HCT116 (cell line): ENCODE measurements at regions not wholly inside any gene's neighbourhood (a gene's known extent, or its start where the extent isn't known, plus 50 kb on each side); places are given as distances from the start of the nearest gene placed in this dataset.

Experiments used
- ATAC-seq: fragments of 200-7000 bp; cut with Tn5 transposase; 2 replicates; pipeline ENCODE4 v1.9.1; 2020; ENCODE audit warnings: mild to moderate bottlenecking, moderate library complexity
- BruUV-seq: library from RNA; stranded (reverse); fragments of 400-500 nt; replicated peaks from 2 replicates; lab custom pipeline; 2021; lab: Mats Ljungman, UMichigan
- CTCF ChIA-PET: fragments of 300-600 bp; sonication (Branson Sonifier 250); formaldehyde crosslinking; loops from one replicate; lab custom pipeline; 2021; ENCODE audit warnings: antibody characterized with exemption; lab: Charles Lee
- POLR2A ChIA-PET: fragments of 300-600, 350-600 bp; sonication (Branson Sonifier 250); formaldehyde crosslinking; loops from one replicate; lab custom pipeline; 2021; ENCODE audit warnings: antibody characterized with exemption; lab: Charles Lee
- RAD21 ChIA-PET, 2 experiments: fragments of 300-600 bp; sonication (Branson Sonifier 250); formaldehyde crosslinking; loops; one replicate each; lab custom pipeline; 2023; ENCODE audit warnings: low total read pairs in 2 of 2; ENCODE audit not compliant: uncharacterized antibody in 2 of 2, unreplicated experiment in 2 of 2, low non-redundant PET in 1 of 2; lab: Charles Lee
- DNase-seq: peaks from one replicate; pipeline ENCODE4 v3.0.0-alpha.2; 2010; ENCODE audit warnings: low read depth, low spot score
- H2AFZ ChIP-seq: fragments of 200-600 bp; shearing (Covaris generic), sonication (generic); 2 replicates; pipeline ENCODE4 v1.6.1; 2017; ENCODE audit warnings: low read depth, mixed run types, mixed read lengths, antibody characterized with exemption, low read length; ENCODE audit not compliant: poor library complexity, severe bottlenecking
- H3K27ac ChIP-seq: 2 replicates; pipeline ENCODE4 v1.5.1; 2012; ENCODE audit warnings: low read depth, low read length
- H3K27me3 ChIP-seq: fragments of 200-600 bp; sonication (generic); 2 replicates; pipeline ENCODE4 v1.6.1; 2016; ENCODE audit warnings: mixed run types, low read length, mixed read lengths; ENCODE audit not compliant: insufficient read depth
- H3K36me3 ChIP-seq, 2 experiments: fragments of 200-500 bp in 1 of 2; fragments of 200-600 bp in 1 of 2; sonication (Bioruptor generic) in 1 of 2; sonication (generic) in 1 of 2; 2 replicates each; pipeline versions ENCODE4 v1.5.1 to v1.6.1; 2014 to 2016; ENCODE audit warnings: low read length in 2 of 2, inconsistent platforms in 1 of 2, mixed read lengths in 1 of 2, mixed run types in 1 of 2; ENCODE audit not compliant: insufficient read depth in 2 of 2, control insufficient read depth in 1 of 2
- H3K4me1 ChIP-seq, 2 experiments: fragments of 200-600 bp in 1 of 2; sonication (generic) in 1 of 2; 2 replicates each; pipeline versions ENCODE4 v1.5.1 to v1.6.1; 2012 to 2017; ENCODE audit warnings: low read length in 2 of 2, inconsistent platforms in 1 of 2, mild to moderate bottlenecking in 1 of 2, mixed read lengths in 1 of 2, mixed run types in 1 of 2, moderate library complexity in 1 of 2; ENCODE audit not compliant: insufficient read depth in 2 of 2, control insufficient read depth in 1 of 2
- H3K4me2 ChIP-seq: fragments of 200-600 bp; sonication (generic); 2 replicates; pipeline ENCODE4 v1.6.1; 2017; ENCODE audit warnings: mixed run types, low read length, mixed read lengths
- H3K4me3 ChIP-seq, 2 experiments: fragments of 200-600 bp in 1 of 2; sonication (generic) in 1 of 2; replicated peaks in 1 of 2; 2 replicates each; pipeline ENCODE4 v1.5.1; 2011 to 2016; ENCODE audit warnings: low read length in 2 of 2, control low read depth in 1 of 2, low read depth in 1 of 2, mild to moderate bottlenecking in 1 of 2, mixed read lengths in 1 of 2, mixed run types in 1 of 2
- H3K79me2 ChIP-seq: fragments of 200-600 bp; sonication (generic); 2 replicates; pipeline ENCODE4 v1.6.1; 2017; ENCODE audit warnings: mild to moderate bottlenecking, mixed run types, low read length, moderate library complexity, mixed read lengths; ENCODE audit not compliant: insufficient read depth
- H3K9ac ChIP-seq: fragments of 200-600 bp; sonication (generic); 2 replicates; pipeline ENCODE4 v1.6.1; 2016; ENCODE audit warnings: low read length, mixed read lengths
- H3K9me2 ChIP-seq: fragments of 200-600 bp; sonication (generic), shearing (Covaris generic); 2 replicates; pipeline ENCODE4 v1.6.1; 2017; ENCODE audit warnings: mixed run types, mild to moderate bottlenecking, moderate library complexity; ENCODE audit not compliant: insufficient read depth
- H3K9me3 ChIP-seq, 2 experiments: fragments of 200-500 bp in 1 of 2; fragments of 200-600 bp in 1 of 2; sonication (Bioruptor generic) in 1 of 2; sonication (generic) in 1 of 2; 2 replicates each; pipeline ENCODE4 v1.6.1; 2014 to 2017; ENCODE audit warnings: low read length in 2 of 2, mixed read lengths in 2 of 2, inconsistent platforms in 1 of 2, low read depth in 1 of 2, mild to moderate bottlenecking in 1 of 2, mixed run types in 1 of 2, moderate library complexity in 1 of 2; ENCODE audit not compliant: control insufficient read depth in 1 of 2, insufficient read depth in 1 of 2
- H4K20me1 ChIP-seq: fragments of 200-600 bp; sonication (generic), shearing (Covaris generic); 2 replicates; pipeline ENCODE4 v1.6.1; 2017; ENCODE audit warnings: mixed run types, mild to moderate bottlenecking, moderate library complexity; ENCODE audit not compliant: insufficient read depth
- CBX3 ChIP-seq: IDR thresholded peaks from 2 replicates; pipeline ENCODE4 v1.6.1; 2012; ENCODE audit warnings: low read depth
- CEBPB ChIP-seq: IDR thresholded peaks from 2 replicates; pipeline ENCODE4 v1.6.1; 2012; ENCODE audit warnings: low read depth
- EGR1 ChIP-seq: IDR thresholded peaks from 2 replicates; pipeline ENCODE4 v1.6.1; 2012; ENCODE audit warnings: low read depth
- ELF1 ChIP-seq: IDR thresholded peaks from 2 replicates; pipeline ENCODE4 v1.6.1; 2012; ENCODE audit warnings: low read depth, borderline replicate concordance
- EZH2 ChIP-seq: fragments of 200-600 bp; sonication (generic); IDR thresholded peaks from 2 replicates; pipeline ENCODE4 v1.6.1; 2017; ENCODE audit warnings: antibody characterized with exemption, mixed run types
- EZH2phosphoT487 ChIP-seq: fragments of 200-600 bp; IDR thresholded peaks from 2 replicates; pipeline ENCODE4 v1.6.1; 2018; ENCODE audit warnings: antibody characterized with exemption, borderline replicate concordance
- FOSL1 ChIP-seq: IDR thresholded peaks from 2 replicates; pipeline ENCODE4 v1.6.1; 2012; ENCODE audit warnings: low read depth
- JUND ChIP-seq: IDR thresholded peaks from 2 replicates; pipeline ENCODE4 v1.6.1; 2012
- POLR2A ChIP-seq: IDR thresholded peaks from 2 replicates; pipeline ENCODE4 v1.7.0; 2011; ENCODE audit warnings: borderline replicate concordance; ENCODE audit not compliant: insufficient read depth, insufficient read length; ENCODE audit errors: extremely low read depth
- REST ChIP-seq: IDR thresholded peaks from 2 replicates; pipeline ENCODE4 v1.6.1; 2012; ENCODE audit warnings: low read depth
- SIN3A ChIP-seq: IDR thresholded peaks from 2 replicates; pipeline ENCODE4 v1.6.1; 2012; ENCODE audit warnings: low read depth
- SP1 ChIP-seq: IDR thresholded peaks from 2 replicates; pipeline ENCODE4 v1.6.1; 2012; ENCODE audit warnings: low read depth
- SRF ChIP-seq: IDR thresholded peaks from 2 replicates; pipeline ENCODE4 v1.6.1; 2012; ENCODE audit warnings: low read depth
- TCF7L2 ChIP-seq: IDR thresholded peaks from 2 replicates; pipeline ENCODE4 v1.7.0; 2011; ENCODE audit warnings: borderline replicate concordance, inconsistent platforms; ENCODE audit not compliant: insufficient read depth, insufficient read length; ENCODE audit errors: extremely low read depth
- ZFX ChIP-seq: fragments of 450-650 bp; IDR thresholded peaks from 2 replicates; pipeline ENCODE4 v1.6.1; 2017
- ZNF274 ChIP-seq: fragments of 200-500 bp; sonication (Bioruptor generic); IDR thresholded peaks from 2 replicates; pipeline ENCODE4 v1.6.1; 2014; ENCODE audit warnings: mild to moderate bottlenecking, low read depth, low read length, inconsistent platforms
- intact Hi-C: fragments of 100-400 bp; cut with micrococcal nuclease; formaldehyde crosslinking; loops from 2 replicates; pipeline ENCODE4 v1.10.0; 2022
- TF ChIP-seq, protein P1 (sequence below), 3 experiments: fragments of 200-600 bp in 1 of 3; sonication (generic) in 1 of 3; IDR thresholded peaks in 2 of 3; conservative IDR thresholded peaks in 1 of 3; 2 replicates each; pipeline ENCODE4 v1.5.1; 2012 to 2017; ENCODE audit warnings: low read depth in 2 of 3, low read length in 2 of 3, antibody characterized with exemption in 1 of 3, borderline replicate concordance in 1 of 3, control low read depth in 1 of 3, mild to moderate bottlenecking in 1 of 3, mixed read lengths in 1 of 3, mixed run types in 1 of 3, moderate library complexity in 1 of 3; ENCODE audit not compliant: insufficient read depth in 1 of 3
- TF ChIP-seq, protein P2 (sequence below): IDR thresholded peaks from 2 replicates; pipeline ENCODE4 v1.6.1; 2012
- TF ChIP-seq, protein P3 (sequence below): IDR thresholded peaks from 2 replicates; pipeline ENCODE4 v1.6.1; 2011; ENCODE audit warnings: mild to moderate bottlenecking, low read length, moderate library complexity; ENCODE audit not compliant: insufficient replicate concordance; ENCODE audit errors: extremely low read depth

GRCh38 chr5:125575171-125575890 lies 828.9 kb upstream of the ZNF608 start:
- intact Hi-C loops, result no loop called here
- Histone ChIP-seq H3K27ac (no peak overlapping the region), H3K4me1 (no peaks in the 10 kb centered on the region), H3K9ac (no peak overlapping the region), H3K79me2 (no peaks in the 10 kb centered on the region), H4K20me1 (no peaks in the 10 kb centered on the region), H3K9me2 (no peaks in the 10 kb centered on the region), H3K4me3 (no peak overlapping the region), H3K4me2 (no peak overlapping the region), H3K27me3 (no peaks in the 10 kb centered on the region), H3K36me3 (no peaks in the 10 kb centered on the region), H2AFZ (no peak overlapping the region), H3K9me3 (no peaks in the 10 kb centered on the region)
- RAD21 ChIA-PET, result no interaction called here
- TF ChIP-seq EZH2, result no peak
- TF ChIP-seq CEBPB, result no peak
- TF ChIP-seq ELF1, result no peak
- TF ChIP-seq, protein P1, sequence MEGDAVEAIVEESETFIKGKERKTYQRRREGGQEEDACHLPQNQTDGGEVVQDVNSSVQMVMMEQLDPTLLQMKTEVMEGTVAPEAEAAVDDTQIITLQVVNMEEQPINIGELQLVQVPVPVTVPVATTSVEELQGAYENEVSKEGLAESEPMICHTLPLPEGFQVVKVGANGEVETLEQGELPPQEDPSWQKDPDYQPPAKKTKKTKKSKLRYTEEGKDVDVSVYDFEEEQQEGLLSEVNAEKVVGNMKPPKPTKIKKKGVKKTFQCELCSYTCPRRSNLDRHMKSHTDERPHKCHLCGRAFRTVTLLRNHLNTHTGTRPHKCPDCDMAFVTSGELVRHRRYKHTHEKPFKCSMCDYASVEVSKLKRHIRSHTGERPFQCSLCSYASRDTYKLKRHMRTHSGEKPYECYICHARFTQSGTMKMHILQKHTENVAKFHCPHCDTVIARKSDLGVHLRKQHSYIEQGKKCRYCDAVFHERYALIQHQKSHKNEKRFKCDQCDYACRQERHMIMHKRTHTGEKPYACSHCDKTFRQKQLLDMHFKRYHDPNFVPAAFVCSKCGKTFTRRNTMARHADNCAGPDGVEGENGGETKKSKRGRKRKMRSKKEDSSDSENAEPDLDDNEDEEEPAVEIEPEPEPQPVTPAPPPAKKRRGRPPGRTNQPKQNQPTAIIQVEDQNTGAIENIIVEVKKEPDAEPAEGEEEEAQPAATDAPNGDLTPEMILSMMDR (IDR thresholded peaks at IDR 0.05 in 2 of 3, conservative IDR thresholded peaks at IDR 0.05 in 1 of 3; ENCODE audit: borderline replicate concordance in 1 of 3, insufficient read depth in 1 of 3, low read depth in 2 of 3, low read length in 2 of 3), result no peak
- no peak for TF ChIP-seq REST
- no peak for TF ChIP-seq EZH2phosphoT487
- no peak for TF ChIP-seq SP1
- no peak for TF ChIP-seq TCF7L2
- TF ChIP-seq ZNF274, result no peak
- no peak for TF ChIP-seq SRF
- TF ChIP-seq CBX3, result no peak
- TF ChIP-seq ZFX, result no peak
- no peak for TF ChIP-seq JUND
- no peak for TF ChIP-seq FOSL1
- TF ChIP-seq, protein P2, sequence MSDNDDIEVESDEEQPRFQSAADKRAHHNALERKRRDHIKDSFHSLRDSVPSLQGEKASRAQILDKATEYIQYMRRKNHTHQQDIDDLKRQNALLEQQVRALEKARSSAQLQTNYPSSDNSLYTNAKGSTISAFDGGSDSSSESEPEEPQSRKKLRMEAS, result no peak
- no peak for TF ChIP-seq POLR2A
- no peak for TF ChIP-seq EGR1
- no peak for TF ChIP-seq SIN3A
- TF ChIP-seq, protein P3, sequence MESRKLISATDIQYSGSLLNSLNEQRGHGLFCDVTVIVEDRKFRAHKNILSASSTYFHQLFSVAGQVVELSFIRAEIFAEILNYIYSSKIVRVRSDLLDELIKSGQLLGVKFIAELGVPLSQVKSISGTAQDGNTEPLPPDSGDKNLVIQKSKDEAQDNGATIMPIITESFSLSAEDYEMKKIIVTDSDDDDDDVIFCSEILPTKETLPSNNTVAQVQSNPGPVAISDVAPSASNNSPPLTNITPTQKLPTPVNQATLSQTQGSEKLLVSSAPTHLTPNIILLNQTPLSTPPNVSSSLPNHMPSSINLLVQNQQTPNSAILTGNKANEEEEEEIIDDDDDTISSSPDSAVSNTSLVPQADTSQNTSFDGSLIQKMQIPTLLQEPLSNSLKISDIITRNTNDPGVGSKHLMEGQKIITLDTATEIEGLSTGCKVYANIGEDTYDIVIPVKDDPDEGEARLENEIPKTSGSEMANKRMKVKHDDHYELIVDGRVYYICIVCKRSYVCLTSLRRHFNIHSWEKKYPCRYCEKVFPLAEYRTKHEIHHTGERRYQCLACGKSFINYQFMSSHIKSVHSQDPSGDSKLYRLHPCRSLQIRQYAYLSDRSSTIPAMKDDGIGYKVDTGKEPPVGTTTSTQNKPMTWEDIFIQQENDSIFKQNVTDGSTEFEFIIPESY, result no peak
- DNase-seq (no peak), ATAC-seq (no peak)
- CTCF ChIA-PET, result no interaction called here
- no TSS peak for BruUV-seq
- POLR2A ChIA-PET, result no interaction called here
